Lung (tissue), 11 donors: ENCODE measurements at regions not wholly inside any gene's neighbourhood (a gene's known extent, or its start where the extent isn't known, plus 50 kb on each side); places are given as distances from the start of the nearest gene placed in this dataset.

ENCODE experiments used
- ATAC-seq: fragments of 200-7000 bp; cut with Tn5 transposase; one replicate; pipeline ENCODE4 v1.9.1; 2020; ENCODE audit warnings: moderate number of reproducible peaks; ENCODE audit not compliant: insufficient read depth, low FRiP score
- DNase-seq, 3 donors: peaks; one replicate each; pipeline ENCODE4 v3.0.0-alpha.2; 2013 to 2017
- H3K27ac ChIP-seq, 2 donors: one replicate each; pipeline ENCODE4 v1.5.1; 2013; ENCODE audit warnings: mild to moderate bottlenecking in 2 of 2, moderate library complexity in 2 of 2, control low read depth in 1 of 2, inconsistent platforms in 1 of 2, low read depth in 1 of 2, low read length in 1 of 2
- H3K27me3 ChIP-seq, 3 donors: one replicate each; pipeline ENCODE4 v1.5.1; 2013; ENCODE audit warnings: low read length in 2 of 3; ENCODE audit not compliant: control insufficient read depth in 3 of 3, insufficient read depth in 3 of 3
- H3K36me3 ChIP-seq, 4 donors: one replicate each; pipeline ENCODE4 v1.5.1; 2013; ENCODE audit warnings: low read length in 4 of 4, mild to moderate bottlenecking in 1 of 4, moderate library complexity in 1 of 4; ENCODE audit not compliant: control insufficient read depth in 4 of 4, insufficient read depth in 4 of 4
- H3K4me1 ChIP-seq, 5 donors: one replicate each; pipeline ENCODE4 v1.5.1; 2013; ENCODE audit warnings: low read length in 5 of 5, mild to moderate bottlenecking in 2 of 5, moderate library complexity in 1 of 5; ENCODE audit not compliant: control insufficient read depth in 5 of 5, insufficient read depth in 5 of 5
- H3K4me3 ChIP-seq: one replicate; pipeline ENCODE4 v1.5.1; 2013; ENCODE audit warnings: mild to moderate bottlenecking, control low read depth, moderate library complexity
- H3K9ac ChIP-seq, 2 donors: one replicate each; pipeline ENCODE4 v1.5.1; 2013; ENCODE audit warnings: low read length in 2 of 2, control low read depth in 1 of 2; ENCODE audit not compliant: insufficient read depth in 1 of 2
- H3K9me3 ChIP-seq, 4 donors: one replicate each; pipeline ENCODE4 v1.5.1; 2013; ENCODE audit warnings: low read length in 3 of 4, mild to moderate bottlenecking in 1 of 4, moderate library complexity in 1 of 4; ENCODE audit not compliant: control insufficient read depth in 4 of 4, insufficient read depth in 3 of 4
- CTCF ChIP-seq: IDR thresholded peaks from 2 replicates; pipeline ENCODE4 v1.5.1; 2012; ENCODE audit warnings: mild to moderate bottlenecking; ENCODE audit errors: control extremely low read depth, extremely low read depth
- WGBS, 2 donors: extraction: QIAGEN DNeasy Blood & Tissue Kit; methylation state at CpG; one replicate each; pipeline ENCODE4 v1.1.7; 2013; 5-methylcytosine and 5-hydroxymethylcytosine counted together
- donor health status: control.
- donor health status: control.
- donor health status: Bipolar disorder and iron deficiency.
- donor health status: healthy.
- donor health status: DM: yes; HTN: yes; CAD: no.

DNA sequence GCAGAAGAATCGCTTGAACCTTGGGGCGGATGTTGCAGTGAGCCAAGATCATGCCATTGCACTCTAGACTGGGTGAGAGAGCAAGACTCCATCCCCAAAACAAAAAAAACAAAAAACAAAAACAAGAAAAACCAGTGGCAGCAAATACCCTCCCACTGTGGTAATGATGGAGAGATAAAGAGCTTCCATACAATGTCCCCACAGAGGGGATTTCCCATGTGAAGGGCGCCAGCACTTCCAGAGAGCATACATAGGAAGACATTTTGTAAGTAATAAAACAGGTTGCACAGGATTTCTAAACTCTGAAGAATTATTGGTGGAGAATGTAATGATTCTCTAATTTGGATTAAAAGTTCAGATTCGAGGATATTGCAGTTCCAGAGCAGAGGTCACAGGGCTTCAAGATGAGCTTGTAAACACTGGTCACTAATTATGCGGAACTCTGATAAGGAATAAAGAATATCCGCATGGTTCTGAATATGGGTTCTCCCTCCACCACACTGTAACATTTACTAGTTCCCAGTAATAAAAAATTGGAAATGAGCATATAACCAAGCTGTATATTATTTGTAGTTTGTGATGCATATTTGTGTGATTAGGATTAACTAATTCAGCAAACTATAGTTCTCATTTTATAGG lies 290.1 kb upstream of the SLC10A2 start:
- Histone ChIP-seq H3K36me3 (no peaks in the 10 kb centered on the region), H3K27ac (no peak overlapping the region), H3K27me3 (no peaks in the 10 kb centered on the region), H3K9me3 (no peaks in the 10 kb centered on the region), H3K4me1 (peaks cover 0 to 4% (median 0%) of the 10 kb centered on the region in 5 donors), H3K9ac (no peak overlapping the region), H3K4me3 (no peak overlapping the region)
- DNase-seq (no peak), ATAC-seq (no peak)
- TF ChIP-seq CTCF = no peak
- 85 to 89% methylated on average over 6 of the region's 6 CpGs for WGBS, 2 donors

GRCh38 chr13:103354171-103354570 lies 288.0 kb upstream of the SLC10A2 start:
- no peaks in the 10 kb centered on the region for H3K36me3 ChIP-seq
- no peak overlapping the region for H3K4me3 ChIP-seq
- no peak overlapping the region for H3K27ac ChIP-seq
- peaks cover 0 to 13% (median 0%) of the 10 kb centered on the region in 5 donors for H3K4me1 ChIP-seq
- no peak overlapping the region for H3K9ac ChIP-seq
- ATAC-seq = no peak
- no peak for TF ChIP-seq CTCF
- WGBS, 2 donors = 55 to 77% methylated on average over 2 of the region's 2 CpGs
- no peaks in the 10 kb centered on the region for H3K9me3 ChIP-seq
- no peaks in the 10 kb centered on the region for H3K27me3 ChIP-seq
- peak in 2 of 3 donors; percentile 46 to 47 for DNase-seq

DNA sequence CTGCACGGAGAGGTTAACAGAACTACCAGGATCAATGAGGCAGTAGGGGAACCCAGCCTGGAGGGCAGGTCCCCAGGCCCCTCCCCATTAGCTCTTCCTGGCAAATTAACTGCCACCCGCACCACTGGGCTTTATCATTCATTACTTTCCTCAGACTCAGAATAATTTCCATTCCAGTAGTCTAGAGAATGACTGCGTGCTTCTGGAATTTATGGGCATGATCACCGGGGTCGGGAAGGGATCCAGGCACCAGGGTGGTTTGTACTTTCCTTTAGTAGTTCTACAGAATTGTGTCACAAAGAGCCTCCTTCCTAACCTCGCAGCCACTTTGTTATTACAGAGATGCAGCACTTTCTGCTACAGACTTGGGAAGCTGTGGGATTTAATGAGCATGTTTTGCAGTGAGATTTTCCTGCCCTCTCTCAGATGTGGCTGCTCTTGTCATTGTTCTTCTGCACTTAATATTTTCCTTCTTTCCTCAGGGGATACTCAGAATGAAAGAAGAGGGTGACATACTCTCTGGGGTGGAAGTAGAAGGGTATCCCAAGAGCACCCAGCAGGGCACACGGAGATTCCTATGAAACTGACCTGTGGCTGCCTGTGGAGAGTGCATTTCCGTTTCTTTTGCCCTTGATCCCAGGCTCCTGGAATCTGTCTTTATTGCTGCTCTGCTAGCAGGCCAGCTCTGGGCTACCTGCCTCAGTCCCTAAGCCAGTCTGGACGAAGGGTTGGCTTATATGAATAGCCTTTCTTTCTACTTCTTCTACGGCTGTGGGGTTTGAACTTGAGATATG lies 285.0 kb upstream of the SLC10A2 start:
- Histone ChIP-seq H3K4me1 (peaks cover 0 to 18% (median 0%) of the 10 kb centered on the region in 5 donors), H3K27me3 (no peaks in the 10 kb centered on the region), H3K36me3 (no peaks in the 10 kb centered on the region), H3K9ac (no peak overlapping the region), H3K4me3 (no peak overlapping the region), H3K9me3 (no peaks in the 10 kb centered on the region), H3K27ac (no peak overlapping the region)
- peak in 2 of 3 donors; percentile 21 to 26 for DNase-seq
- no peak for TF ChIP-seq CTCF
- no peak for ATAC-seq
- 43 to 59% methylated on average over 10 of the region's 10 CpGs for WGBS, 2 donors
